GM19463 (cell line): ENCODE measurements at regions not wholly inside any gene's neighbourhood (a gene's known extent, or its start where the extent isn't known, plus 50 kb on each side); places are given as distances from the start of the nearest gene placed in this dataset.

Experiments used
- ATAC-seq: cut with Tn5 transposase; IDR thresholded peaks from one replicate; pipeline ENCODE4 v1.9.1; 2021; ENCODE audit warnings: mild to moderate bottlenecking, moderate library complexity; ENCODE audit not compliant: unreplicated experiment

DNA sequence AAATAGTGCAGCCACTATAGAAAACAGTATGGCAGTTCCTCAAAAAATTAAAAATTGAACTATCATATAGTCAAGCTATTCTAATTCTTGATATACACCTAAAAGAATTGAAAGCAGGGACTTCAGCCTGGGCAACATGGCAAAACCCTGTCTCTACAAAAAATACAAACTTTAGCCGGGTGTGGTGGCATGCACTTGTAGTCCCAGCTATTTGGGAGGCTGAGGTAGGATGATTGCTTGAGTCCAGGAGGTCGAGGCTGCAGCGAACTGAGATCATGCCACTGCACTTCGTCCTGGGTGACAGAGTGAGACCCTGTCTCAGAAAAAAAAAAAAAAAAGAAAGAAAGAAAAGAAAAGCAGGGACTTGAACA lies 64.0 kb upstream of the FOXN2 start:
- no peak for ATAC-seq

DNA sequence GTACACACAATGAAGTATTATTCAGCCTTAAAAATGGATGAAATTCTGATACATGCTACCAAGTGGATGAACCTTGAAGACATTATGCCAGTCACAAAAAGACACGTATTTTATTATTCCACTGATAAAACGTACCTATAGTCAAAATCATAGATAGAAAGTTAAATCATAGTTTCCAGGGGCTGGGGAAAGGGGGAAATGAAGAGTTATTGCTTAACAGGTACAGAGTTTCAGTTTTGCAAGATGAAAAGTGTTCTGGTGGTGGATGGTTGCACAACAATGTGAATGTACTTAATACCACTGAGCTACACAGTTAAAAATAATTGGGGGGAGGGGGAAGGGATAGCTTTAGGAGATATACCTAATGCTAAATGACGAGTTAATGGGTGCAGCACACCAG lies 63.5 kb upstream of the FOXN2 start:
- peak; percentile 54 for ATAC-seq

DNA sequence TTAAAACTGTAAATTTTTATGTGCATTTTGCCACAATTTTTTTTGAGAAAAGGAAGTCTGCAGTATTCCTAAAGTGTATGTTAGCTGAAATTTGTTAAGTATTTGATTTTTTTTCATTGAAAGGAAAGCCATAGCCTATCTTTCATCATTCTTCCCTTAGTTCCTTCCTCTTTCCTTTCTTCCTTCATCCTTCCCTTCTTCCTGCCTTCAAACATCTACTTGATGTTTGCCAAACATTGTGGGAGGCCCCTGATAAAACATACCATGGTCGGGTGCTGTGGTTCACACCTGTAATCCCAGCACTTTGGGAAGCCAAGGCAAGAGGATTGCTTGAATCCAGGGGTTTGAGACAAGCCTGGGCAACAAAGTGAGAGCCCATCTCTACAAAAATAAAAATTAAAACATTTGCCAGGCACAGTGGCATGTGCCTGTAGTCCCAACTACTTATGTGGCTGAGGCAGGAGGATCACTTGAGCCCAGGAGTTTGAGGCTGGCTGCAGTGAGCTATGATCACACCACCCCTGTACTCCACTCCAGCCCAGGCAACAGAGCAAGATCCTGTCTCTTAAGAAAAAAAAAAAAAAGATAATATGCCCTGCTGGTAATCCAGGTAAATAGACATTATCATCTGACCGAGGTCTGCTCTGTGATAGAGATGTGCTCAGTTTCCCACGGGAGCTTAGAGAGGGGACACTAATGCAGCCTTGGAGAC lies 62.9 kb upstream of the FOXN2 start:
- ATAC-seq: no peak

DNA sequence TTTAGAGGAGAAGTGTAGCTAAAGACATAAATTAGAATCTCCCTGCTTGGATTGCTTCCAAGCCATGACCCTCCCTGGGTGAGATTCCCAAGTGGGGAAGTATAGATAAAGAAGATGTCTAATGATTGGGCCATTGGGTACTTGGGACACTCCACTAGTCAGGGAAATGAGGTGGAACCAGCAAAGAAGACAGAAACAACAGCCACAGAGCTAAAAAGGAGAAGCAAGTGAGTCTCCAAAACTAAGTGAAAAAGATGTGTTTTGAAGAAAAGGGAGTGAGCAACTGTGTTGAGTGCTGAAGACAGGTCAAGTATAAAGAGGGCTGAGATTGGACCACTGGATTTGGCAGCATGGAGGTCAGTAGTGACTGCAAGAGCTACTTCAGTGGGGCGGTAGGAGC lies 61.2 kb upstream of the FOXN2 start:
- ATAC-seq: no peak

DNA sequence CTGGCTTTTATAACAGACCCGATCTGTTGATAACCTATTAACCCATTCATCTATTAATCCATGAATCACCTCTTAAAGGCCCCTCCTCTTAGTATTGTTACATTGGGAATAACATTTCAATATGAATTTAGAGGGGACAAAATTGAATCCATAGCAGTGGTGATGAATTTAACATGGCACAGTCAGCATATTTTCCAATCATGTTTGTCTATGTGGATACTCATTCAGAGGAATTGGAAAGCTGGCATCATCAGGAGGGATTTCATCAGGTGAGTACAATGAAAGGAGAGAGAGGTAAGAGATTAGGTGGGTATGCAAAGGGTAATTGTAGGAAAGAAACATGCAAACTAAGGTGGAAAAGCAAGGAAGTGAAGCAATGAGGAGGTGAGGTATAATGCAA lies 59.6 kb upstream of the FOXN2 start:
- ATAC-seq: no peak

DNA sequence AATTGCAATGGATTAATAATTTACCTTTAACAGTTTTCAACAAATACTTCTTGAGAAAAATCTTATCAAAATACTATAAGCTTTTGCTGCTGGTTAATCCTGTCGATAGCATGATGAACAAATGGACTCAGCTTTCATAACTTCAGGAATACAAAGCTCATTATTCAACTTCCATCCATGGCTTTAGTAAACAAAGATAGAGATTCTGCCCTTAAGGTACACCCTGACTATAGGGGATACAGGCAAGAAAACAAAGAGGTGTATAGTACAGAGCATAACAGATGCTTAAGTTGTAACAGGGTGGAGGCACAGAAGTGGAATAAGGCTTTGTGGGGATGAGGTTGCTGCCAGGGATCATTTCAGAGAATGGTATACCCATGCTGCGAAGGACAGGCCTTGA lies 57.0 kb upstream of the FOXN2 start:
- ATAC-seq: no peak

DNA sequence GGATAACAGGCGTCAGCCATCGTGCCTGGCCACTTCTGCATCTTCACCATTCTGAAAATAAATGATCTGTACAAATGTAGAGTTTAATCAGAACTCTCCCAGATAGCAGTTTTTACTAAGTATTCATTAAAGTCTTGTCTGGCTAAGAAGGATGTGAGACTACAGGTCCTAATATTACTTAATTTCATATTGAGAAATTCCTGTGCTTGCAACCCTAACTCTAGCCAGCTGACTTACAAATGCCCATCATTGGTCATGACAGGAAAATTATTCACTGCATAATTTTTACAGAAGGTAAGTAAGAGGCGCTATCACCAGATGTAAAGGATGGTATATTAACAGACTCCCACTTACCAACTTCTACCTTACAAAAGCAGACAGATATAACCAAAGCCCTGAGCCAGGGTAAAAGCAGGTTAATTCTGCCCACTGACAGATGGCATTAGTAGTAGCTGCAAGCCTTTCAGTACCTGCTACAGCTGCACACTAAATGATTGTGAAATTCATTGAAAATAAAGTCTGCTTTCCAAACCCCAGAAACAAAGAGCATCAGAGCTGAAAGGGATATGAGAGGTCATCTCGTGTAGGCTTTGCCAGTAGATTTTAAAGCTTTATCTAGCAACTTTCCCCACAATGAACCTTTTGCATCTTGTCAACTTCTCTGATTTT lies 55.9 kb upstream of the FOXN2 start:
- ATAC-seq: no peak

DNA sequence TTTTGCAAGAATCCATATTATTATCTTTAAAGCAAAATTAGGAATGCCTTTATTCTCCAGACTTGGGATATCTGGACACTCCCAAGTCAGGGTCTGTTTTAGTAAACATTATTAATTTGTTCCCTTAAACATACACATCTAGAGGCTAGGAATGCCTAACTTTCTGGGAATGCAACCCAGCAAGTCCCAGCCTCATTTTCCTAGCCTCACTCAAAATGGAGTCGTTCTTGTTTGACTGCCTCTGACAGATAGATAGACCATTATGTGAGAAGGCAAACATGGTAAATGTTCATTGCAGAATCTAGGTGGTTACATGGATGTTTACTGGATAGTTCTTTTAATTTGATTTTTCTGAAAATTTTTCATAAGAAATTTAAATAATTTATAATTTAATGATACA lies 54.7 kb upstream of the FOXN2 start:
- no peak for ATAC-seq

DNA sequence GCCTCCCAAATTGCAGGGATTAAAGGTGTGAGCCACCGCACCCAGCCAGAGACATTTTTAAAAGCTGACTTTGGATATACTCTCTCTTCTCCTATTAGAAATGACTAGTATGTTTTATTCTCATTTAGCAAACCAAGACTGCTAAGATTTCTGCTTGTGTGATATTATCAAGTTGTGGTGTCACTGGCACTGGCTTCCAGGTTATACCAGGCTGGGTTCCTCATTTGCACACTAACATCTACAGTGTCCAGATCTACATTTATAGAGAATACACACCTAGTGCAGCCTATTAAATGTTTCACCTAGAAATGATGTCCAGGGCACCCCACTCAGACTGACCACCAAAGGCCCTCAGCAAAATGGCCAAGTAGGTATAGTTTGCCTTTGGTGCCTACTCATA lies 49.9 kb upstream of the FOXN2 start:
- no peak for ATAC-seq
